Astrocyte (in vitro differentiated cells and primary cell): ENCODE measurements at regions not wholly inside any gene's neighbourhood (a gene's known extent, or its start where the extent isn't known, plus 50 kb on each side); places are given as distances from the start of the nearest gene placed in this dataset.
"Not testable (repeated sequence)": the region's sequence is repeated elsewhere in the genome, so short reads cannot be mapped to it uniquely, and the experiment has no call there.

Source experiments
- DNase-seq: peaks from one replicate; pipeline ENCODE4 v3.0.0-alpha.2; 2010; ENCODE audit warnings: low read depth
- FAIRE-seq: peaks from 2 replicates; lab custom pipeline; 2011; peaks lifted over from hg19 to GRCh38; lab: Jason Lieb, UNC
- H2AFZ ChIP-seq: 2 replicates; pipeline ENCODE4 v1.6.0; 2012; ENCODE audit warnings: low read depth, low read length, inconsistent platforms
- H3K27ac ChIP-seq: 2 replicates; pipeline ENCODE4 v1.5.1; 2011; ENCODE audit warnings: low read depth, low read length, inconsistent platforms
- H3K27me3 ChIP-seq: 2 replicates; pipeline ENCODE4 v1.6.0; 2011; ENCODE audit warnings: low read length, inconsistent platforms; ENCODE audit not compliant: insufficient read depth
- H3K36me3 ChIP-seq: 2 replicates; pipeline ENCODE4 v1.5.1; 2011; ENCODE audit warnings: low read length, inconsistent platforms; ENCODE audit not compliant: insufficient read depth
- H3K4me1 ChIP-seq: 2 replicates; pipeline ENCODE4 v1.5.1; 2011; ENCODE audit warnings: low read length, inconsistent platforms; ENCODE audit not compliant: insufficient read depth
- H3K4me2 ChIP-seq: 2 replicates; pipeline ENCODE4 v1.6.0; 2012; ENCODE audit warnings: low read length, inconsistent platforms
- H3K4me3 ChIP-seq: 2 replicates; pipeline ENCODE4 v1.5.1; 2011; ENCODE audit warnings: low read depth, mild to moderate bottlenecking, low read length, inconsistent platforms; ENCODE audit not compliant: insufficient read depth
- H3K79me2 ChIP-seq: 2 replicates; pipeline ENCODE4 v1.6.0; 2012; ENCODE audit warnings: mild to moderate bottlenecking, low read length, inconsistent platforms; ENCODE audit not compliant: insufficient read depth
- H3K9ac ChIP-seq: 2 replicates; pipeline ENCODE4 v1.6.0; 2012; ENCODE audit warnings: mild to moderate bottlenecking, low read length, inconsistent platforms
- H3K9me3 ChIP-seq: 2 replicates; pipeline ENCODE4 v1.5.1; 2012; ENCODE audit warnings: low read depth, mild to moderate bottlenecking, low read length, inconsistent platforms; ENCODE audit not compliant: insufficient read depth
- H4K20me1 ChIP-seq: 2 replicates; pipeline ENCODE4 v1.6.0; 2012; ENCODE audit warnings: low read length, inconsistent platforms; ENCODE audit not compliant: insufficient read depth
- H3K27ac Mint-ChIP-seq: one replicate; pipeline ENCODE4 v1.8.0; 2021; ENCODE audit warnings: mild to moderate bottlenecking, mixed read lengths; ENCODE audit not compliant: unreplicated experiment
- H3K27me3 Mint-ChIP-seq: one replicate; pipeline ENCODE4 v1.8.0; 2021; ENCODE audit warnings: low read depth, mixed read lengths; ENCODE audit not compliant: unreplicated experiment
- H3K36me3 Mint-ChIP-seq: one replicate; pipeline ENCODE4 v1.8.0; 2021; ENCODE audit warnings: low read depth, mixed read lengths; ENCODE audit not compliant: unreplicated experiment
- H3K4me1 Mint-ChIP-seq: one replicate; pipeline ENCODE4 v1.8.0; 2021; ENCODE audit warnings: low read depth, mixed read lengths; ENCODE audit not compliant: unreplicated experiment
- H3K4me3 Mint-ChIP-seq: one replicate; pipeline ENCODE4 v1.8.0; 2021; ENCODE audit warnings: mild to moderate bottlenecking, moderate library complexity, mixed read lengths; ENCODE audit not compliant: unreplicated experiment
- H3K9me3 Mint-ChIP-seq: one replicate; pipeline ENCODE4 v1.8.0; 2021; ENCODE audit warnings: mild to moderate bottlenecking, mixed read lengths; ENCODE audit not compliant: unreplicated experiment
- EZH2 ChIP-seq: IDR thresholded peaks from 2 replicates; pipeline ENCODE4 v1.6.1; 2012; ENCODE audit warnings: mild to moderate bottlenecking, low read length, inconsistent platforms; ENCODE audit not compliant: insufficient read depth
- TF ChIP-seq, protein P1 (sequence below): IDR thresholded peaks from 2 replicates; pipeline ENCODE4 v1.5.1; 2011; ENCODE audit warnings: low read depth, mild to moderate bottlenecking, inconsistent platforms, low read length, moderate library complexity; ENCODE audit not compliant: insufficient read depth

GRCh38 chr12:131473741-131474709 lies 236.9 kb upstream of the SFSWAP start:
- no peaks in the 10 kb centered on the region for H4K20me1 ChIP-seq
- no peak for DNase-seq
- peaks cover 19% of the 10 kb centered on the region for H3K27me3 Mint-ChIP-seq

GRCh38 chr12:131475012-131475411 lies 235.9 kb upstream of the SFSWAP start:
- not testable (repeated sequence) for H3K4me1 ChIP-seq, H3K27me3 ChIP-seq, H3K79me2 ChIP-seq, H4K20me1 ChIP-seq, H3K4me3 ChIP-seq, H3K4me1 Mint-ChIP-seq, H3K27ac ChIP-seq, H3K27ac Mint-ChIP-seq, H3K9ac ChIP-seq, H3K9me3 ChIP-seq, H3K36me3 ChIP-seq, DNase-seq, H2AFZ ChIP-seq, H3K36me3 Mint-ChIP-seq, FAIRE-seq, H3K9me3 Mint-ChIP-seq, H3K4me3 Mint-ChIP-seq, H3K4me2 ChIP-seq
- peaks cover 23% of the 10 kb centered on the region for H3K27me3 Mint-ChIP-seq

More at GRCh38 chr12:131473741-131474709, 236.9 kb upstream of the SFSWAP start:
- H3K36me3 Mint-ChIP-seq, result no peaks in the 10 kb centered on the region
- no peak for FAIRE-seq
- Histone ChIP-seq H3K9ac (no peak overlapping the region), H3K79me2 (no peaks in the 10 kb centered on the region), H3K4me3 (no peak overlapping the region), H3K4me2 (no peak overlapping the region), H3K27ac (no peak overlapping the region), H3K4me1 (no peaks in the 10 kb centered on the region), H2AFZ (no peak overlapping the region), H3K9me3 (peaks cover 4% of the 10 kb centered on the region), H3K36me3 (no peaks in the 10 kb centered on the region), H3K27me3 (no peaks in the 10 kb centered on the region)
- no peaks in the 10 kb centered on the region for H3K9me3 Mint-ChIP-seq
- H3K4me3 Mint-ChIP-seq, result no peak overlapping the region
- no peaks in the 10 kb centered on the region for H3K4me1 Mint-ChIP-seq
- H3K27ac Mint-ChIP-seq, result no peak overlapping the region
- TF ChIP-seq, protein P1, sequence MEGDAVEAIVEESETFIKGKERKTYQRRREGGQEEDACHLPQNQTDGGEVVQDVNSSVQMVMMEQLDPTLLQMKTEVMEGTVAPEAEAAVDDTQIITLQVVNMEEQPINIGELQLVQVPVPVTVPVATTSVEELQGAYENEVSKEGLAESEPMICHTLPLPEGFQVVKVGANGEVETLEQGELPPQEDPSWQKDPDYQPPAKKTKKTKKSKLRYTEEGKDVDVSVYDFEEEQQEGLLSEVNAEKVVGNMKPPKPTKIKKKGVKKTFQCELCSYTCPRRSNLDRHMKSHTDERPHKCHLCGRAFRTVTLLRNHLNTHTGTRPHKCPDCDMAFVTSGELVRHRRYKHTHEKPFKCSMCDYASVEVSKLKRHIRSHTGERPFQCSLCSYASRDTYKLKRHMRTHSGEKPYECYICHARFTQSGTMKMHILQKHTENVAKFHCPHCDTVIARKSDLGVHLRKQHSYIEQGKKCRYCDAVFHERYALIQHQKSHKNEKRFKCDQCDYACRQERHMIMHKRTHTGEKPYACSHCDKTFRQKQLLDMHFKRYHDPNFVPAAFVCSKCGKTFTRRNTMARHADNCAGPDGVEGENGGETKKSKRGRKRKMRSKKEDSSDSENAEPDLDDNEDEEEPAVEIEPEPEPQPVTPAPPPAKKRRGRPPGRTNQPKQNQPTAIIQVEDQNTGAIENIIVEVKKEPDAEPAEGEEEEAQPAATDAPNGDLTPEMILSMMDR, result no peak
- no peak for TF ChIP-seq EZH2

GRCh38 chr12:131477613-131478012 lies 233.3 kb upstream of the SFSWAP start:
- peak; percentile 95 for FAIRE-seq
- H3K9me3 ChIP-seq, result peaks cover 4% of the 10 kb centered on the region

More at GRCh38 chr12:131477613-131478012, 233.3 kb upstream of the SFSWAP start:
- no peaks in the 10 kb centered on the region for H3K27me3 ChIP-seq
- H3K4me1 ChIP-seq, result no peaks in the 10 kb centered on the region
- H3K4me2 ChIP-seq, result no peak overlapping the region
- no peak for TF ChIP-seq EZH2
- TF ChIP-seq, protein P1, result no peak
- no peaks in the 10 kb centered on the region for H3K36me3 Mint-ChIP-seq
- no peak for DNase-seq
- H3K9ac ChIP-seq, result no peak overlapping the region
- no peaks in the 10 kb centered on the region for H3K4me1 Mint-ChIP-seq
- H3K27me3 Mint-ChIP-seq, result peaks cover 16% of the 10 kb centered on the region
- no peaks in the 10 kb centered on the region for H3K79me2 ChIP-seq
- no peaks in the 10 kb centered on the region for H3K9me3 Mint-ChIP-seq
- no peaks in the 10 kb centered on the region for H4K20me1 ChIP-seq
- no peak overlapping the region for H3K4me3 ChIP-seq
- H3K27ac ChIP-seq, result no peak overlapping the region
- no peak overlapping the region for H3K27ac Mint-ChIP-seq
- H3K4me3 Mint-ChIP-seq, result no peak overlapping the region
- H3K36me3 ChIP-seq, result no peaks in the 10 kb centered on the region
- no peak overlapping the region for H2AFZ ChIP-seq
